Adrenal gland (tissue), 5 donors: ENCODE measurements at regions not wholly inside any gene's neighbourhood (a gene's known extent, or its start where the extent isn't known, plus 50 kb on each side); places are given as distances from the start of the nearest gene placed in this dataset.

Source experiments
- CTCF ChIP-seq, 6 experiments: fragments of 450-650 bp in 4 of 6; fragments of 200-600 bp in 2 of 6; sonication (generic) in 1 of 6; IDR thresholded peaks; 1 replicate in 5 of 6; 2 replicates in 1 of 6; pipeline versions ENCODE4 v1.5.1 to v1.8.0; 2016 to 2021; ENCODE audit warnings: antibody characterized with exemption in 6 of 6, mild to moderate bottlenecking in 2 of 6, moderate library complexity in 1 of 6
- POLR2A ChIP-seq, 2 donors: fragments of 450-650 bp; IDR thresholded peaks; one replicate each; pipeline ENCODE4 v1.6.1; 2017; ENCODE audit warnings: antibody characterized with exemption in 2 of 2, mild to moderate bottlenecking in 2 of 2, moderate library complexity in 1 of 2
- donor health status: DM: no; HTN: no; CAD: no.

DNA sequence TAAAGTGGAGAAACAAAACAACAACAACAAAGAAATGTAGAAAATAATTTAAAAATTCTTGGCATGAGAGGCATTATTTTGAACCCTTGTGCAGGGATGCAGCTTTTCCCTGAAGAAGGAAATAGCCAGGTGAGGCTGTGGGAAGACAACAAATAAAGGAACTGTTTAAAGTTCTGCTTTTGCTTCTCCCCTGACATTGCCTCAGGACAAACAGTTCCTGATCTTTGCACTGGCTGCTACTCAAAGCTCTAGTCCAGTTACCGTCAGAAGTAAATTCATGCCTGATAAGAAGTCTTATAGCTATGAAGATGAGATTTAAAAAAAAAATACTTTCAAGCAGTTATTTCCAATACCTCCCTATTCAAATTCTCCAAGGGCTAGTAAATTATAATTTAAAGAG is 233.8 kb downstream of the IL15 start:
- no peak for TF ChIP-seq POLR2A (IDR thresholded peaks at IDR 0.05)
- TF ChIP-seq CTCF (IDR thresholded peaks at IDR 0.05): no peak
